Amniotic epithelial cell (primary cell): ENCODE measurements at regions not wholly inside any gene's neighbourhood (a gene's known extent, or its start where the extent isn't known, plus 50 kb on each side); places are given as distances from the start of the nearest gene placed in this dataset.
A peak's percentile ranks its signal among the peaks of the same experiment; 100 is the strongest.
"Not testable (repeated sequence)": the region's sequence is repeated elsewhere in the genome, so short reads cannot be mapped to it uniquely, and the experiment has no call there.

ENCODE experiments used
- DNase-seq: peaks from one replicate; pipeline ENCODE4 v3.0.0-alpha.2; 2010; ENCODE audit warnings: low read depth

DNA sequence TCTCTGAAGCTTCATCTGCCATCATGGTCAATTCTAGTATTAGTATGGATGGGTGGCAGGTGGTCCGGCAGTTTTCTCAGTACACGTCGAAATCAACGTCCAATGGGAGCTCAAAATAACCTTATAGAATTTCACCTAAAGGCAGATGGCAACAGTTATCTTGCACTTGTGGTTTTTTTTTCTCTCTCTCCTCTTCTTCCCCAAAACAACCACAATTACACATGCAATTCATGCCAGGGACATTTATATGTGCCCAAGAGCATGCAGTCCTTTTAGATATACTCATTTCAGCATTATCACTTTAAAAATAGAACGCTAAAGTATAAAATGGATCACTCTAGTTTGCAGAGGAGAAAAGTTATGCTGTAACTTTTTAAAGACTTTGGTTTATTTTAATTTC, 1428.9 kb upstream of the WWC1 start:
- no peak for DNase-seq

DNA sequence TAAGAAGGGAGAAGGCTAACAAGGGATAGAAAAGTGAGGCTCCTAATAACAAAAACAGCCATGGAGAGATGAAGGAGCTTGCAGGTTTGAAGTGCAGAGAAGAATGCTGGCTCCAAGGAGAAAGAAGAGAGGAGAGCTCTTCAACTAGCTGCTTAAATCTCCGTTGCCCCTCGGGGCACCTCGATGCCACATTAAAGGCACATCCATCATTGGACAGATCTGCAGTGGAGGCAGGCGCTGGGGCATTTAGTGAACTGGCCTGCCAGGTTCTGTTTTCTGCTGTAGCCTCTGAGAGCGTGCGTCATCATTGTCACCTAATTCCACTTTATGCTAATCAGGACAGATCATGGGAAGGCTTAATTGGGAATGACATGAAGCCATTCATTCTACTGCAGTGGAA, 1426.2 kb upstream of the WWC1 start:
- DNase-seq: no peak

DNA sequence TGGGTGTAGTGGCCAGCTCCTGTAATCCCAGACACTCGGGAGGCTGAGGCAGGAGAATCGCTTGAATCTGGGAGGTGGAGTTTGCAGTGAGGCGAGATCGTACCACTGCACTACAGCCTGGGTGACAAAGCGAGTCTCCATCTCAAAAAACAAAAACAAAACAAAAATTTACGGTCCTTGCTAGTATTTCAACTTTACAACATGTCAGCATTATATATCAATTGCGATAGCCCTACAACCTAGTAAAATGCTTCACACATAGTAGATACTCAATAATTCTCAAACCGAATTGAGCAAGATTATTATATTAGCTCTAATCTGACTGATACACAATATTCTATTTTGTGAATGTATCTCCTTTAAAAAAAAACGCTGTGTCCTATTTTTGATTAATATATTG, 1411.0 kb upstream of the WWC1 start:
- DNase-seq: no peak

DNA sequence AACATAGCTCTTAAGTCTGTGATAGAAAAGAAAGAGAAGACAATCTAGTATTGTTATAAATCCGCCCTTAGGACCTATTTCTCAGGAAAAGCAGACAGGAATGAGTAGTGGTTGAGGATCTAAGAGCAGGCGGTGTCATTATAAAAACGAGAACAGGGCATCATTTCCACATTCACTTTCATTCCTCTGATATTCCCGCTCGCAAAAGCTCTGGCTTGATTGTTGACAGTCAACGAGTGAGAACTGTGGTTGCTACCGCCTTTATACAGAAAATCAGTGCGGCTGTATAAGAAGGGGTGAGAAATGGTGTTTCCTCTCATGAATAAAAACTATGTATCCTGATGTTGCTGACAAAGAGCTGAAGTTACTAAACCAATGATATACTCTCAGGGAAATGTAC, 1409.6 kb upstream of the WWC1 start:
- DNase-seq: no peak

DNA sequence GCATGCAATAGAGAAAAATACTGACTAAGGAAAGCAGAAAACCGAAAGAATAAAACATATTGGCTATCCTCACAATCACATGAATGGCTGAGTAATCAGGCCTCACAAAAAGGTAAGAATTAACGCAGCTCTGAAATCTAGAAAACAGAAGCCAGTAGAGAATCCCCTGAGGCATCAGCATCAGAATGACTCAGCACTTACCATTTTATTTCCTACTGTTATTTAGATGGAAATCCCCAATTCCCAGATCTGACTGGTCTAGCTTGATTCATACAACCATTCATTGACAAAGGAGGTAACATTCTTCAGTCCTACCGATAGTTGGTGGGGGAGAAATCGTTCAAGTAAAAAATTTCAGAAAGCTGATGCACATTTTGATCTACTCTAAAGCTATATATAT, 1408.4 kb upstream of the WWC1 start:
- peak; percentile 7 for DNase-seq

DNA sequence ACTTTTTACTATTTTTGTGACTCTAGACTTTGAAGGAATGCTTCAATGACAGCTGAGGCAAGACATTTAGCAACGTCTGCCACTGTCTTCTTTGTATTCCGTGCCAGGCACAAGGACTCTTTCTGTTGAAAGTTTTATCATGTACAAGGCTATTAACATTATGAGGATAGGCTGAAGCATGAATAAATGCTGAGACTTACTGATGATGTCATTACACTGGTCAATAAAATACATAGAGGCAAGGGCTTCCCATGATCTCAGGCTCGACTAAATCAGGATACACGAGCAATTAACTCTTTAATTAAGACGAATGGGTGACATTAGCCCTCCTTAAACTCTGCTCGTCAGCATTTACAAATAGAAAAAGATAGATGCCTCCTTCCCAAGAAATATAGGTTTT, 1393.3 kb upstream of the WWC1 start:
- DNase-seq: no peak

DNA sequence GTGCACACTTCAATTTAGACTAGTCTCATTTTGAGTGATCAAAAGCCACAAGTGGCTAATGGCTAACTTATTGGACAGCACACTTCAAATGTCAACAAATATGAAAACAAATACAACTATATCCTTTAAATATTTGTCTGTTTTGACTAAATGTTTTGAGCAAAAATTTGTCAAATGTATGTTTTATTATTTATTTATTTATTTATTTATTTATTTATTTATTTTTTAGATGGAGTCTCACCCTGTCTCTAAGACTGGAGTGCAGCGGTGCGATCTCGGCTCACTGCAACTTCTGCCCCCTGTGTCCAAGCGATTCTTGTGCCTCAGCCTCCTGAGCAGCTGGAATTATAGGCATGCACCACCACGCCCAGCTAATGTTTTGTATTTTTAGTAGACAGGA, 1392.1 kb upstream of the WWC1 start:
- no peak for DNase-seq

DNA sequence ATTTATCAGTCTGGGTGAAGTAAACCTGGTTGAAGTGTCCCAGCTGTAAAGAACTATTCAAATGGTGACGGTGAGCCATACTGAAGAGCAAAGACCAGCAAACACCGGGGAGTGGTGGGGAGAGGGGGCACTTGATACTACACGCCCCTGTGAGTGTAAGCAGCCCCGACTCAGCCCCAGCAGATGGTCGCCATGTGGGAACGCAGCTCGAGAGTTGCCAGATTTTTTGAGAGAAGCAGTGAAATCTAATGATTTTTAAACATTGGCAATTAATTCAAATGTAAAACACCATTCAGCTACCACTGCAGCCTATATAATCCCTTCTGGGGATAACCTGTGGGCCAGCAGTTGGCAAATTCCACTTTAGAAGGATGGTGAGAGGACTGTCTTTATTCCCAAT, 1386.9 kb upstream of the WWC1 start:
- no peak for DNase-seq

DNA sequence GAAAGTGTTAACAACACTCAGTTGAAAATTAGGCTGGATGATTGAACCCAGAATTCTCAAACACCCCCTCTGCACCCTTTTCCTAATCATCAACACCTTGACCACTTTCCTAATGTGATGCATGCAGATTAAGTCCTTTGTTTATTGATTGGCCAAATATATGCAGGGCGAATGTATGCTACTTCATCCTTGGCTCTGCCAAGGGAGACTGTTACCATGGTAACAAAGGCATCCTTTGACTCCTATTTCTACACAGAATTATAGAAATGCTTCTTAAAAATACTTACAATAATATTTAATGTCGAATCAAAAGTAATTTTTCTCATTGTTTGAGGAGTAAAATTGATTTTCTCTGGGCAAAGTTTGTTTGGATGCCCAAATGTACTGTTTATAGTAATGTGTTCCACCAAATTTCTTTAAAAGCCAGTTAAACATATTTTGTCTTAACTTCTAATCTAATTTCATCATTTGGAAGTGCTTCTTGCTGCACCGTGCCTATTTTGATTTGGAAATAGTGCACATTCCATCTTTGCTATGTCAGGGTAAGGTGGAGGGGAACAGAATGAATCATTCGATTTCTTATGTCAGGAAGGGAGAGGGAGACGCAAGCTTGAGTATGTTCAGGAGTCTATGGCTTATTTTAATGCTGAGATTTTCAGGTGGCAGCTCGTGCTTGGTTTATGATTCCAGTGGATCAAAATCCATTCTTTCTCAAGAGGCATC, 1384.3 kb upstream of the WWC1 start:
- peak; percentile 90 for DNase-seq

DNA sequence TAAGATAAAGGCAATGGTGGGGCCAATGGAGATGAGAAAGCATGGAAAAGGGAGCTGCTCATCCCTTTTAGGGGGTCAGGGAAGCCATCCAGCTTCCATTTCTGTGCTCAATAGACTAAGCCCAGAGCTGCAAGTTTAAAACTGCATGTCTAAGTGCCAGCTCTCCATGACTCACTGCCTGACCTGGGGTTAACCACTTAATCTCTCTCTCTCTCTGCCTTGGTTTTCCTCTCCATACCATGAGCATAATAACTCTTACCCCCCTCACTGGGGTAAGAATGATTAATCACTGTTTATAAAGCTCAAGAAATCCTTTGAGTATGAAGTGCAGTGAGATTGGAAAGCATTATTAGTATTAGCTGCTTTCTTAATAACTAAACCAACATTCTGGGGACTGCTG, 1382.4 kb upstream of the WWC1 start:
- peak; percentile 96 for DNase-seq

DNA sequence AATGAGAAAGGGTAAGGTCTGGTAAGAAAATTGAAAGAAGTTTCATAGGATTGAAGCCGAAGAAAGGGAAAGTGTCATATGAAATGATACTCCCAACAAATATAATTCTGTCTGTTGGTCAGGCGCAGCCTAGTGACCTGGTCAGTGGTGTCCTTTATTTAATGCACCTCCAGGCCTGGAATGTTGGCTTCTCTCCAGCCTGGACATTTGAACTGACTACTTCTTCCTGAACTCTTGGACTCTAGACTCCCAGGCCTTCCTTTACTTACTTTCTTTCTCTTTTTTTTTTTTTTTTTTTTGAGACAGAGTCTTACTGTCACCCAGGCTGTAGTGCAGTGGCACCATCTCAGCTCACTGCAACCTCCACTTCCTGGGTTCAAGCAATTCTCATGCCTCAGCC, 1381.5 kb upstream of the WWC1 start:
- no peak for DNase-seq

DNA sequence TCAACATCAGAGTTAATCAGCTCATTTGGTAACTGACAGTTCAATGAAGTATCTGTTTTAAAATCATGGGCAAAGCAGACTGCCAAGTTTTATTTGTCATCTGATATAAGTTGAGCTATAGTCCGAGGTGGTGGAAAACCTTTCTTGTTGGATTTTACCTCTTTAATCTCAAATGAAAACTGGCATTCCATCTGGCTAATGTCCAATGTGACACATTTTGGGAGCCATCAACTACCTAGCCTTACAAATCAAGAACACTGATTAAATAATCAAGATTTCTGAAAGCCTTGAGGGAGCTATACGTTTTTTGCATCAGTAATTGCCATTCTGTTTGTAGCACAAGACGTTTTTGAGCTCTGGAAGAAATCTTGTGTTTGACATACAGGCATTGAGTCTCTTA, 1380.5 kb upstream of the WWC1 start:
- no peak for DNase-seq

DNA sequence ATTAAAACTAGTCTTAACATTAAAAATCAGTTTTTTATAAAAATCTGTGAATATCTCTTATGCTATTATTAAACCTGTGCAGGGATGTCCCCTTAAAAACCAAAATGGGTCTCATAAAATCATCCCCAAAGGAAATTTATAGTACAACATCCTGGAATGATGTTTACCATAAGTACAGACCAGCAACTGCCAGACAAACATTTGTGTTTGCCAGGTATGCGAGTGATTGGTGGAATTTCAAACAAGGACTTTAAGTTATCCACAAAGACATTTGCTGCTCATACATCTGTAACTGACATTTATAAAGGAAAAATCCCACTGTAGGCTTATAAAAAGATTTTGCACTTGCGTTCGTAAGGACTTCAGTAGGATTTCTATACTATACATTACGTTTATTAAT, 1375.4 kb upstream of the WWC1 start:
- DNase-seq: no peak

DNA sequence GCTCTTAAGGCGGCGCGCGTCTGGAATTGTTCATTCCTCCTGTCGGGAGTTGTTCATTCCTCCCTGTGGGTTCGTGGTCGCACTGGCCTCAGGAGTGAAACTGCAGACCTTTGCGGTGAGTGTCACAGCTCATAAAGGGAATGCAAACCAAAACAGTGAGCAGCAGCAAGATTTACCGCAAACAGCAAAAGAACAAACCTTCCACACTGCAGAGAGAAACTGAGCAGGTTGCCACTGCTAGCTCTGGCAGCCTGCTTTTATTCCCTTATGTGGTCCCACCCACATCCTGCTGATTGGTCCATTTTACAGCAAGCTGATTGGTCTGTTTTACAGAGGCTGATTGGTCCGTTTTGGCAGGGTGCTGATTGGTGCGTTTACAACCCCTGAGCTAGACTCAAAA, 1365.3 kb upstream of the WWC1 start:
- DNase-seq: peak; percentile 12

DNA sequence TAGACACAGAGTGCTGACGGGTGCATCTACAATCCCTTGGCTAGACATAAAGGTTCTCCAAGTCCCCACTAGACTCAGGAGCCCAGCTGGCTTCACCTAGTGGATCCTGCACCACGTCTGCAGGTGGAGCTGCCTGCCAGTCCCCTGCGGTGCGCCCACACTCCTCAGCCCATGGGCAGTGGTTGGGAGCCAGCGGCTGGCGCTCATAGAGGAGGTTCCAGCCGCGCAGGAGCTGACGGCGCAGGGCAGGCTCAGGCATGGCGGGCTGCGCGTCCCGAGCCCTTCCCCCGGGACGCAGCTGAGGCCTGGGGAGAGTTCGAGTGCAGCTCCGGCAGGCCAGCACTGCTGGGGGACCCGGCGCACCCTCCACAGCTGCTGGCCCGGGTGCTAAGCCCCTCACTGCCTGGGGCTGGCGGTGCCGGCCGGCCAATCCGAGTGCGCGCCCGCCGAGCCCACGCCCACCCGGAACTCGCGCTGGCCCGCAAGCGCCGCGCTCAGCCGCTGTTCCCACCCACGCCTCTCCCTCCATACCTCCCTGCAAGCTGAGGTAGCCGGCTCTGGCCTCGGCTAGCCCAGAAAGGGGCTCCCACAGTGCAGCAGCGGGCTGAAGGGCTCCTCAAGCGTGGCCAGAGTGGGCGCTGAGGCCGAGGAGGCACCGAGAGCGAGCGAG, 1364.5 kb upstream of the WWC1 start:
- not testable (repeated sequence) for DNase-seq

DNA sequence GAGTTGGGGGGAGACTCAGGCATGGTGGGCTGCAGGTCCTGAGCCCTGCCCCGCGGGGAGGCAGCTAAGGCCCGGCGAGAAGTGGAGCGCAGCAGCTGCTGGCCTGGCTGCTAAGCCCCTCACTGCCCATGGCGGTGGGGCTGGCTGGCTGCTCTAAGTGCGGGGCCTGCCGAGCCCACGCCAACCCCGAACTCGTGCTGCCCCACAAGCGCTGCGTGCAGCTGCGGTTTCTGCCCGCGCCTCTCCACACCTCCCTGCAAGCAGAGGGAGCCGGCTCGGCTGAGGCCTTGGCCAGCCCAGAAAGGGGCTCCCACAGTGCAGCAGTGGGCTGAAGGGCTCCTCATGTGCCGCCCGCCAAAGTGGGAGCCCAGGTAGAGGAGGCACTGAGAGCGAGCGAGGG, 1355.1 kb upstream of the WWC1 start:
- no peak for DNase-seq

DNA sequence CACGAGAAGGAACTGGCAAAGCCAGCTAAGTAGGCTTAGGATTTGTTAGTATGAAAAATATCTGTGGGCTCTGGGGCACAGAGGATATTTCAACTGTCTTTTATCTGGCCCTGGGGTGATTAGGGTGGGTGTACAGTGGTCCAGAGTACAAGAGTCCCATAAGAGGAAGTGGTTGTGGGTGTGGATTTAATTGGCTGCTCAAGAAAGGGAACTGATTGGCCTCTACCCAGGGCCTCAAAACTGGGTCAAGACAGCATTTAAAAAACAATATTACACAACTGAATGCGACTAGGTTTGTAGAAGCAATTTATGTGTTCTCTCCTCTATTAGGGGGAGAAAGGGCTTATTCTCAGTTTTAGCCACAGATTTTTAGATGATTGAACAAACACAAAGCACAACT, 1353.4 kb upstream of the WWC1 start:
- peak; percentile 10 for DNase-seq

DNA sequence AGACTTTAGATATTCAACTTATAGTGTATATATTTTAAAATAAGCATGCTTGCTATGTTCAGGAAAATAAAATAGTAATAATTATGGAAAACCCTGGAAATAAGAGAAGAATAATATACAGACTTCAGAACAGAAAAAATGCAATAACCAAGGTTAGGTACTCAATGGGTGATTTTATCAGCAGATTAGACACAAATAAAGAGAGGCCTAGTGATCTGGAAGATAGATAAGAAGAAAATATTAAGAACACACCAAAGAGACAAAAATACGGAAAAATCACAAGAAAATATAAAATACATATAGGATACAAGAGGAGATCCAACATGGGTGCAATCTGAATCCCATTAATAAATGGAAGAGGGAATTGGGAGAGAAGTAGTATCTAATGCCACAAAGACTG, 1348.5 kb upstream of the WWC1 start:
- no peak for DNase-seq

DNA sequence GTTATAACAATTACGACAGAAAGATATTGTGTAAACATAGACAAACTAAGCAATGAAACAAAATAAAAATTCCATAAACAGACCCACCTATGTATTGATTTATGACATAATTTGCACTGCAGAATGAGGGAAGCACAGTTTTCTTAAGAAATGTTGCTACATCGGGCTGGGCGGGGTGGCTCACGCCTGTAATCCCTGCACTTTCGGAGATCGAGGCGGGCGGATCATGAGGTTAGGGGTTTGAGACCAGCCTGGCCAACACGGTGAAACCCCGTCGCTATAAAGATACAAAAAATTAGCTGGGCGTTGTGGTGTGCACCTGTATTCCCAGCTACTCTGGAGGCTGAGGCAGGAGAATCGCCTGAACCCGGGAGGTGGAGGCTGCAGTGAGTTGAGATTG, 1344.4 kb upstream of the WWC1 start:
- no peak for DNase-seq

DNA sequence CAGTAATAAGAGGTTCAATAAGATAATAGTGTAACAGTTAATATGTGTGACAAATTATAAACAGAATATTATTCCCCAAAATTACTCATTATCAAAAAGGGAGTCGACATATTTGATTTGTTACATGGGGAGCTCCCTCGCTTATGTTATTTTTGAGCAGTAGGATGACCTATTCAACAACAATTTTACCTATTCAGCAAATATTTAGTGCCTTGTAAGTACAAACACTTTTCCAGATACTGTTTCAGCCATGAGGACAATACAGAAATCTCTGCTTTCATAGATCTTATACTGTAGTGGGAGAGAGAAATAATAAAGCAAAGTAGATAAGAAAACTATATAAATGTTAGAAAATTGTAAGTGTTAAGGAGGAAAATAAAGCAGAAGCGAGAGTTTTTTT, 1342.8 kb upstream of the WWC1 start:
- DNase-seq: no peak

DNA sequence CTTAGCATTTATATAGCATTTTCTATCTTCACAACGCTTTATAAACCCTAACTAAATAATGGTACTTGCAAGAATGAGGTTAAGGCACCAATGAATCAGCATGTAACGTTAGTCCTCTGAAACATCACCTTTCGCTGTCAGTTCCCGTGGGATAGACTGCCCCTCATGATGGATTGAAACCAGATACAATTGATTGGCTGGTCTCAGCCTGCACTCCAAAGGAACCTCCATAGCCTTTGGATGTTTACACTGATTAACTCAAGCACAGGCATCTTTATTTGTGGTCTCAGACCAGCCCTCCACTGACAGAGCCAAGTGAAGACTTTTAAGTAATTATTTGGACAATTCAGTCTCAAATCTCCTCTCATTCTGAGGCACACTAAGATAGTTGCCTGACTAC, 1339.4 kb upstream of the WWC1 start:
- no peak for DNase-seq

DNA sequence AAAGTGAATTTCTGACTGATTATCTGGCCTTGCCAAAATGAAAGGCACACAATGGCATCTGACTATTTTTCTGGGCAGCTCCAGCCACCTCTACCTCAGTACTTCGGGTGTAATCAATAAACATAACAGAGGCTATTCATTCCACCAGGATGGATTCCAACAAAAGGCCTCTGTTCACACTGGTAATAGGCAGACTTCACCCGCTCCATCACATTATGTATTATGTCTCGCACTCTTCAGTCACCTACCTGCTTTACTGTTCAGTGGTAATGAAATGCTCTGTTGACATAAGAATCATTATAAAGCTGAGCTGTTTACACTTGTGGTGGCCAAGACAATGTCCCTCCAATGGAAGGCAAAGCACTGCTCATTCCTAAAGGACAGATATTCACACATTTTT, 1333.7 kb upstream of the WWC1 start:
- no peak for DNase-seq

DNA sequence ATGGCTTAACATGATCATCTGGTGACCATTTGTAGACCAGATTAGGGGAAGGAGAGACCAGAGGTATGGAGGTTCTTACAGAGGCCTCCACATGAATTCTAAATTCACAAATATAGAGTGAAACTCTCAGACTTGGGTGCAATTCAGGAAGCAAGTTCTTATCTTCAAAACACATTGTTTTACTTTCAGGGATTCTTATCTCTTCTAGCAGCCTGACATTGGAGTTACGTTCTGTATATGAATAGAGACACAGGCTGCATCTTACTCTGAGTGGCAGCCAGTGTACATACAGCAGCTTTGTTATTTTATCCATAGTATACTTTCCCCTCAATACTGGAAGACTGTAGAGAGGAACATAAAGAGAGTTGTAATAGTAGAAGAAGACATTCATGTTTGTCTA, 1331.7 kb upstream of the WWC1 start:
- no peak for DNase-seq

DNA sequence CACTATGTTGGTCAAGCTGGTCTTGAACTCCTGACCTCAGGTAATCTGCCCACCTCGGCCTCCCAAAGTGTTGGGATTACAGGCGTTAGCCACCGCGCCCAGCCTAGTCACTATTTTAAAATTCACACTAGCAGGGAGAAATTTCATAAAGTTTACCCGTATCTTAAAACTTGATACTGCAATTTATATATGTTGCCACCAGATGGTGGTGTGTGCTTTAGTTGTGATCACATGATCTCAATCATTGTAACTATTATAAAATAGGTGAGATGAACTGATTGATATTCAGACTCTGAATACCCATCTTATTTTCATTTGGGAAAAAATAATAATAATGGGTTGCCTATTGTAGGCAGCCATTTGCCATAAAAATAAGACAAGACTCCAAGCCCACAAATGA, 1330.4 kb upstream of the WWC1 start:
- peak; percentile 22 for DNase-seq
